HepG2 (cell line): ENCODE measurements at regions not wholly inside any gene's neighbourhood (a gene's known extent, or its start where the extent isn't known, plus 50 kb on each side); places are given as distances from the start of the nearest gene placed in this dataset.

ENCODE experiments used
- CREB1 ChIP-seq, 2 experiments: fragments of 450-650 bp in 1 of 2; IDR thresholded peaks; 2 replicates each; pipeline ENCODE4 v1.6.1; 2016 to 2017; ENCODE audit warnings: control low read depth in 1 of 2, mild to moderate bottlenecking in 1 of 2, missing compliant biosample characterization in 1 of 2, missing genetic modification characterization in 1 of 2
- ELF3 ChIP-seq: IDR thresholded peaks from 2 replicates; pipeline ENCODE4 v1.6.1; 2016; ENCODE audit warnings: missing genetic modification reagents, missing compliant biosample characterization
- EZH2 ChIP-seq: conservative IDR thresholded peaks from 2 replicates; pipeline ENCODE4 v1.6.1; 2012; ENCODE audit warnings: mild to moderate bottlenecking, low read depth, low read length, moderate library complexity
- FOXP1 ChIP-seq, 2 experiments: fragments of 450-650 bp in 1 of 2; IDR thresholded peaks; 2 replicates each; pipeline ENCODE4 v1.6.1; 2017 to 2018; ENCODE audit warnings: antibody characterized with exemption in 1 of 2
- HNRNPL ChIP-seq: fragments of 200-400 bp; formaldehyde crosslinking; IDR thresholded peaks from 2 replicates; pipeline ENCODE4 v1.6.1; 2017; ENCODE audit warnings: mild to moderate bottlenecking, low read depth, low read length
- POLR2AphosphoS5 ChIP-seq: IDR thresholded peaks from 2 replicates; pipeline ENCODE4 v1.6.1; 2012; ENCODE audit warnings: low read depth, low read length
- ZEB1 ChIP-seq: IDR thresholded peaks from 2 replicates; pipeline ENCODE4 v1.6.1; 2012; ENCODE audit warnings: mild to moderate bottlenecking, low read depth, inconsistent platforms; ENCODE audit not compliant: insufficient replicate concordance
- ZNF616 ChIP-seq: sonication (generic); formaldehyde crosslinking; IDR thresholded peaks from 2 replicates; pipeline ENCODE4 v1.5.0; 2020; ENCODE audit warnings: low read depth, mild to moderate bottlenecking, missing genetic modification reagents
- TF ChIP-seq, protein P1 (sequence below): sonication (generic); formaldehyde crosslinking; IDR thresholded peaks from 2 replicates; pipeline ENCODE4 v1.5.0; 2020; ENCODE audit warnings: mild to moderate bottlenecking, missing genetic modification reagents, moderate library complexity
- TF ChIP-seq, protein P2 (sequence below): sonication (generic); formaldehyde crosslinking; IDR thresholded peaks from one replicate; pipeline ENCODE4 v1.5.1; 2020; ENCODE audit warnings: mild to moderate bottlenecking, missing genetic modification reagents; ENCODE audit errors: not compliant biosample characterization

DNA sequence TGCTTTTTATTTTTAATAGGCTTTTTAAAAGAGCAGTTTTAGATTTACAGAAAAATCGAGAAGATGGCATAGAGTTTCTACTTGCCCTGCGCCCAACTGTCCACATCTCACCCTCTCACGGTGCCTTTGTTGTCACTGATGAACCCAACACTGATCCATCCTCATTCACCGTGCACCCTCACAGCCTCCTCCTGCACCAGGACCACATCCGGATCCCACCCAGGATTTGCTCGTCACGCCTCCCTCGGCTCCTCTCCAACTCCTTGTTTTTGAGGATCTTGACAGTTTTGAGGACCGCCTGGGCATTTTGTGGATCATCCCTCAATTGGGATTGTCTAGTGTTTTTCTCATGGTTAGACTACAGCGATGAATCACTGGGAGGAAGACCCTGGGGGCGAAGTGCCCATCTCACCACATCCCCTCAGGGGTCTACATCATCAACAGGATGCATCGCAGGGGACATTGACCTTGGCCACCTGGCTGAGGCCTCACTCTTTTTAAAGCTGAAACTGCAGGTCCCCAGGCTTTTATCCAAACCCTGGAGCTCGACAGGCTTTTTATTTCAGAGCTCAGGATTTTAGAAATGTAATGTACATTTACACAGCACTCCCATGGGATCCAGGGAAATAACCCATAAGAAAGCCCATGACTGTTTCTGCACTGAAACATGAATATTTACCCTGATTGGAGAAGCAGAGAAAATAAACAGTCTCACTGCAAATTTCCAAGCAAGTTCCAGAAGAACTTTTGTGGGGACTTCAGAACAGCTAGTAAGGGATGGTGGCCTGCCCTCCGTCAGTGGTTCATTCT, 71.8 kb upstream of the ZNF469 start:
- no peak for TF ChIP-seq ELF3
- no peak for TF ChIP-seq ZNF616 (CRISPR knock-in tag)
- no peak for TF ChIP-seq CREB1 (IDR thresholded peaks at IDR 0.05)
- no peak for TF ChIP-seq CREB1 (CRISPR knock-in tag; IDR thresholded peaks at IDR 0.05)
- TF ChIP-seq EZH2: no peak
- no peak for TF ChIP-seq ZEB1
- TF ChIP-seq FOXP1 (IDR thresholded peaks at IDR 0.05): no peak
- TF ChIP-seq FOXP1 (CRISPR knock-in tag; IDR thresholded peaks at IDR 0.05): no peak
- TF ChIP-seq, protein P1, sequence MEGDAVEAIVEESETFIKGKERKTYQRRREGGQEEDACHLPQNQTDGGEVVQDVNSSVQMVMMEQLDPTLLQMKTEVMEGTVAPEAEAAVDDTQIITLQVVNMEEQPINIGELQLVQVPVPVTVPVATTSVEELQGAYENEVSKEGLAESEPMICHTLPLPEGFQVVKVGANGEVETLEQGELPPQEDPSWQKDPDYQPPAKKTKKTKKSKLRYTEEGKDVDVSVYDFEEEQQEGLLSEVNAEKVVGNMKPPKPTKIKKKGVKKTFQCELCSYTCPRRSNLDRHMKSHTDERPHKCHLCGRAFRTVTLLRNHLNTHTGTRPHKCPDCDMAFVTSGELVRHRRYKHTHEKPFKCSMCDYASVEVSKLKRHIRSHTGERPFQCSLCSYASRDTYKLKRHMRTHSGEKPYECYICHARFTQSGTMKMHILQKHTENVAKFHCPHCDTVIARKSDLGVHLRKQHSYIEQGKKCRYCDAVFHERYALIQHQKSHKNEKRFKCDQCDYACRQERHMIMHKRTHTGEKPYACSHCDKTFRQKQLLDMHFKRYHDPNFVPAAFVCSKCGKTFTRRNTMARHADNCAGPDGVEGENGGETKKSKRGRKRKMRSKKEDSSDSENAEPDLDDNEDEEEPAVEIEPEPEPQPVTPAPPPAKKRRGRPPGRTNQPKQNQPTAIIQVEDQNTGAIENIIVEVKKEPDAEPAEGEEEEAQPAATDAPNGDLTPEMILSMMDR (CRISPR knock-in tag): no peak
- TF ChIP-seq POLR2AphosphoS5: no peak
- TF ChIP-seq, protein P2, sequence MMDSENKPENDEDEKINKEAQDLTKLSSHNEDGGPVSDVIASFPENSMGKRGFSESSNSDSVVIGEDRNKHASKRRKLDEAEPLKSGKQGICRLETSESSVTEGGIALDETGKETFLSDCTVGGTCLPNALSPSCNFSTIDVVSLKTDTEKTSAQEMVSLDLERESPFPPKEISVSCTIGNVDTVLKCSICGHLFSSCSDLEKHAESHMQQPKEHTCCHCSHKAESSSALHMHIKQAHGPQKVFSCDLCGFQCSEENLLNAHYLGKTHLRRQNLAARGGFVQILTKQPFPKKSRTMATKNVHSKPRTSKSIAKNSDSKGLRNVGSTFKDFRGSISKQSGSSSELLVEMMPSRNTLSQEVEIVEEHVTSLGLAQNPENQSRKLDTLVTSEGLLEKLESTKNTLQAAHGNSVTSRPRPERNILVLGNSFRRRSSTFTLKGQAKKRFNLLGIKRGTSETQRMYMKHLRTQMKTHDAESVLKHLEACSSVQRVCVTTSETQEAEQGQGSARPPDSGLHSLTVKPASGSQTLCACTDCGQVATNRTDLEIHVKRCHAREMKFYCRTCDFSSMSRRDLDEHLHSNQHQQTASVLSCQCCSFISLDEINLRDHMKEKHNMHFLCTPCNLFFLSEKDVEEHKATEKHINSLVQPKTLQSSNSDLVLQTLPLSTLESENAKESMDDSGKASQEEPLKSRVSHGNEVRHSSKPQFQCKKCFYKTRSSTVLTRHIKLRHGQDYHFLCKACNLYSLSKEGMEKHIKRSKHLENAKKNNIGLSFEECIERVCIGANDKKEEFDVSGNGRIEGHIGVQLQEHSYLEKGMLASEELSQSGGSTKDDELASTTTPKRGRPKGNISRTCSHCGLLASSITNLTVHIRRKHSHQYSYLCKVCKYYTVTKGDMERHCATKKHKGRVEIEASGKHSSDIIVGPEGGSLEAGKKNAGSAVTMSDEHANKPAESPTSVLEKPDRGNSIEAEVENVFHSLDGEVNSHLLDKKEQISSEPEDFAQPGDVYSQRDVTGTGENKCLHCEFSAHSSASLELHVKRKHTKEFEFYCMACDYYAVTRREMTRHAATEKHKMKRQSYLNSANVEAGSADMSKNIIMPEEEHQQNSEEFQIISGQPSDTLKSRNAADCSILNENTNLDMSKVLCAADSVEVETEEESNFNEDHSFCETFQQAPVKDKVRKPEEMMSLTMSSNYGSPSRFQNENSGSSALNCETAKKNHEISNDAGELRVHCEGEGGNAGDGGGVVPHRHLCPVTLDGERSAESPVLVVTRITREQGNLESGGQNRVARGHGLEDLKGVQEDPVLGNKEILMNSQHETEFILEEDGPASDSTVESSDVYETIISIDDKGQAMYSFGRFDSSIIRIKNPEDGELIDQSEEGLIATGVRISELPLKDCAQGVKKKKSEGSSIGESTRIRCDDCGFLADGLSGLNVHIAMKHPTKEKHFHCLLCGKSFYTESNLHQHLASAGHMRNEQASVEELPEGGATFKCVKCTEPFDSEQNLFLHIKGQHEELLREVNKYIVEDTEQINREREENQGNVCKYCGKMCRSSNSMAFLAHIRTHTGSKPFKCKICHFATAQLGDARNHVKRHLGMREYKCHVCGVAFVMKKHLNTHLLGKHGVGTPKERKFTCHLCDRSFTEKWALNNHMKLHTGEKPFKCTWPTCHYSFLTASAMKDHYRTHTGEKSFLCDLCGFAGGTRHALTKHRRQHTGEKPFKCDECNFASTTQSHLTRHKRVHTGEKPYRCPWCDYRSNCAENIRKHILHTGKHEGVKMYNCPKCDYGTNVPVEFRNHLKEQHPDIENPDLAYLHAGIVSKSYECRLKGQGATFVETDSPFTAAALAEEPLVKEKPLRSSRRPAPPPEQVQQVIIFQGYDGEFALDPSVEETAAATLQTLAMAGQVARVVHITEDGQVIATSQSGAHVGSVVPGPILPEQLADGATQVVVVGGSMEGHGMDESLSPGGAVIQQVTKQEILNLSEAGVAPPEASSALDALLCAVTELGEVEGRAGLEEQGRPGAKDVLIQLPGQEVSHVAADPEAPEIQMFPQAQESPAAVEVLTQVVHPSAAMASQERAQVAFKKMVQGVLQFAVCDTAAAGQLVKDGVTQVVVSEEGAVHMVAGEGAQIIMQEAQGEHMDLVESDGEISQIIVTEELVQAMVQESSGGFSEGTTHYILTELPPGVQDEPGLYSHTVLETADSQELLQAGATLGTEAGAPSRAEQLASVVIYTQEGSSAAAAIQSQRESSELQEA (CRISPR knock-in tag): no peak
- no peak for TF ChIP-seq HNRNPL
